GM23338 (cell line): ENCODE measurements at regions not wholly inside any gene's neighbourhood (a gene's known extent, or its start where the extent isn't known, plus 50 kb on each side); places are given as distances from the start of the nearest gene placed in this dataset.

Experiments used
- ATAC-seq: fragments of 200-7000 bp; cut with Tn5 transposase; 3 replicates; pipeline ENCODE4 v1.9.1; 2020
- DNase-seq: peaks from one replicate; pipeline ENCODE4 v3.0.0-alpha.2; 2015; ENCODE audit warnings: low spot score
- H2AFZ ChIP-seq: fragments of 200-600 bp; sonication (generic); 2 replicates; pipeline ENCODE4 v1.8.0; 2016; ENCODE audit warnings: antibody characterized with exemption, mild to moderate bottlenecking, moderate library complexity
- H3F3A ChIP-seq: fragments of 200-600 bp; sonication (generic); replicated peaks from 2 replicates; pipeline ENCODE4 v1.8.0; 2017; ENCODE audit warnings: antibody characterized with exemption, mixed run types, low read depth
- H3K27ac ChIP-seq: fragments of 200-600 bp; sonication (generic); 2 replicates; pipeline ENCODE4 v1.6.1; 2016; ENCODE audit warnings: low read depth
- H3K27me3 ChIP-seq: fragments of 200-600 bp; sonication (generic); 2 replicates; pipeline ENCODE4 v1.8.0; 2016; ENCODE audit warnings: mild to moderate bottlenecking, mixed run types, moderate library complexity; ENCODE audit not compliant: insufficient read depth
- H3K36me3 ChIP-seq: fragments of 200-600 bp; sonication (generic); 2 replicates; pipeline ENCODE4 v1.8.0; 2016; ENCODE audit warnings: mild to moderate bottlenecking; ENCODE audit not compliant: insufficient read depth
- H3K4me1 ChIP-seq: fragments of 200-600 bp; sonication (generic); 2 replicates; pipeline ENCODE4 v1.8.0; 2016; ENCODE audit warnings: mild to moderate bottlenecking, moderate library complexity; ENCODE audit not compliant: insufficient read depth
- H3K4me2 ChIP-seq: fragments of 200-600 bp; sonication (generic); 2 replicates; pipeline ENCODE4 v1.7.1; 2017; ENCODE audit warnings: mixed run types
- H3K4me3 ChIP-seq: fragments of 200-600 bp; sonication (generic); 2 replicates; pipeline ENCODE4 v1.6.1; 2016; ENCODE audit warnings: mixed run types
- H3K79me2 ChIP-seq: fragments of 200-600 bp; sonication (generic); replicated peaks from 2 replicates; pipeline ENCODE4 v1.8.0; 2017; ENCODE audit warnings: mild to moderate bottlenecking; ENCODE audit not compliant: insufficient read depth
- H3K9me2 ChIP-seq: fragments of 200-600 bp; sonication (generic); 2 replicates; pipeline ENCODE4 v1.8.0; 2017; ENCODE audit not compliant: insufficient read depth
- H4K20me1 ChIP-seq: fragments of 200-600 bp; sonication (generic); replicated peaks from 2 replicates; pipeline ENCODE4 v1.8.0; 2017; ENCODE audit warnings: mild to moderate bottlenecking; ENCODE audit not compliant: insufficient read depth
- H3K27ac Mint-ChIP-seq: 2 replicates; pipeline ENCODE4 v1.8.0; 2020; ENCODE audit warnings: inconsistent platforms, mild to moderate bottlenecking, moderate library complexity, mixed read lengths
- H3K27me3 Mint-ChIP-seq: 3 replicates; pipeline ENCODE4 v1.8.0; 2022; ENCODE audit warnings: low read depth, mild to moderate bottlenecking, moderate library complexity, mixed read lengths, inconsistent platforms; ENCODE audit not compliant: insufficient read depth, poor library complexity
- H3K36me3 Mint-ChIP-seq: 3 replicates; pipeline ENCODE4 v1.8.0; 2021; ENCODE audit warnings: low read depth, mild to moderate bottlenecking, inconsistent platforms, moderate library complexity, mixed read lengths
- H3K4me1 Mint-ChIP-seq: 3 replicates; pipeline ENCODE4 v1.8.0; 2020; ENCODE audit warnings: mild to moderate bottlenecking, inconsistent platforms, mixed read lengths
- H3K4me3 Mint-ChIP-seq: 3 replicates; pipeline ENCODE4 v1.8.0; 2021; ENCODE audit warnings: moderate library complexity, mild to moderate bottlenecking, inconsistent platforms, mixed read lengths
- H3K9me3 Mint-ChIP-seq: 3 replicates; pipeline ENCODE4 v1.8.0; 2020; ENCODE audit warnings: moderate library complexity, mild to moderate bottlenecking, inconsistent platforms, mixed read lengths
- CREB1 ChIP-seq: fragments of 250-450 bp; sonication (Bioruptor Pico); IDR thresholded peaks from 2 replicates; pipeline ENCODE4 v1.5.0; 2020; ENCODE audit warnings: low read depth, mild to moderate bottlenecking, moderate library complexity
- ETS1 ChIP-seq: IDR thresholded peaks from 2 replicates; pipeline ENCODE4 v1.6.1; 2016; ENCODE audit warnings: antibody characterized with exemption
- EZH2phosphoT487 ChIP-seq: fragments of 200-600 bp; sonication (generic); IDR thresholded peaks from one replicate; pipeline ENCODE4 v1.8.1; 2018; ENCODE audit warnings: antibody characterized with exemption; ENCODE audit not compliant: unreplicated experiment
- JUNB ChIP-seq: IDR thresholded peaks from one replicate; pipeline ENCODE4 v1.6.1; 2016; ENCODE audit warnings: antibody characterized with exemption; ENCODE audit not compliant: unreplicated experiment
- POLR2AphosphoS5 ChIP-seq: IDR thresholded peaks from 2 replicates; pipeline ENCODE4 v1.6.1; 2016; ENCODE audit warnings: antibody characterized with exemption, low read depth
- REST ChIP-seq: IDR thresholded peaks from one replicate; pipeline ENCODE4 v1.6.1; 2018; ENCODE audit warnings: antibody characterized with exemption; ENCODE audit not compliant: unreplicated experiment
- STAT1 ChIP-seq: IDR thresholded peaks from one replicate; pipeline ENCODE4 v1.6.1; 2016; ENCODE audit warnings: antibody characterized with exemption; ENCODE audit not compliant: unreplicated experiment
- ZNF114 ChIP-seq: fragments of 250-450 bp; sonication (Bioruptor Pico); IDR thresholded peaks from 2 replicates; pipeline ENCODE4 v1.5.0; 2020; ENCODE audit warnings: mild to moderate bottlenecking, moderate library complexity
- ZNF331 ChIP-seq: fragments of 250-450 bp; sonication (Bioruptor Pico); IDR thresholded peaks from 2 replicates; pipeline ENCODE4 v1.5.0; 2020; ENCODE audit warnings: low read depth, mild to moderate bottlenecking, moderate library complexity
- ZNF462 ChIP-seq: fragments of 250-450 bp; sonication (Bioruptor Pico); IDR thresholded peaks from 2 replicates; pipeline ENCODE4 v1.5.0; 2020; ENCODE audit warnings: mild to moderate bottlenecking, moderate library complexity

- Histone ChIP-seq H2AFZ (peak overlapping the region; percentile 75; the same call in 1 of the 2 replicates), H3K4me2 (no peak overlapping the region), H3K9me2 (no peaks in the 10 kb centered on the region), H4K20me1 (no peaks in the 10 kb centered on the region), H3K36me3 (no peaks in the 10 kb centered on the region), H3K4me1 (no peaks in the 10 kb centered on the region), H3F3A (no peaks in the 10 kb centered on the region), H3K27ac (no peak overlapping the region), H3K4me3 (no peak overlapping the region), H3K27me3 (no peaks in the 10 kb centered on the region), H3K79me2 (no peaks in the 10 kb centered on the region)
- Mint-ChIP-seq H3K36me3 (no peaks in the 10 kb centered on the region), H3K27me3 (no peaks in the 10 kb centered on the region), H3K9me3 (peaks cover 3% of the 10 kb centered on the region; the same call in 2 of the 3 replicates), H3K4me3 (no peak overlapping the region), H3K27ac (no peak overlapping the region), H3K4me1 (no peaks in the 10 kb centered on the region)
- no peak for DNase-seq
- no peak for TF ChIP-seq ETS1
- TF ChIP-seq JUNB, result no peak
- TF ChIP-seq CREB1, result no peak
- TF ChIP-seq ZNF331, result no peak
- TF ChIP-seq EZH2phosphoT487, result no peak
- TF ChIP-seq STAT1, result no peak
- no peak for TF ChIP-seq POLR2AphosphoS5
- ATAC-seq, result no peak
Measured at GRCh38 chr1:191889623-191890003, 268.6 kb upstream of the RGS18 start.

GRCh38 chr1:191890433-191891088 is 267.7 kb upstream of the RGS18 start:
- Histone ChIP-seq H4K20me1 (no peaks in the 10 kb centered on the region), H3K4me2 (no peak overlapping the region)
- no peak for ATAC-seq
- no peak for TF ChIP-seq EZH2phosphoT487
- TF ChIP-seq ZNF114 (CRISPR knock-in tag), result no peak
- TF ChIP-seq REST, result no peak
- no peak for TF ChIP-seq ZNF462
- TF ChIP-seq JUNB, result no peak
- no peak for TF ChIP-seq ZNF331
- TF ChIP-seq CREB1, result no peak

More at GRCh38 chr1:191890433-191891088, 267.7 kb upstream of the RGS18 start:
- Mint-ChIP-seq H3K36me3 (no peaks in the 10 kb centered on the region), H3K4me3 (no peak overlapping the region), H3K27me3 (no peaks in the 10 kb centered on the region), H3K4me1 (peaks cover 2% of the 10 kb centered on the region; the same call in 1 of the 3 replicates), H3K9me3 (peaks cover 3% of the 10 kb centered on the region; the same call in 2 of the 3 replicates), H3K27ac (no peak overlapping the region)
- H3K79me2 ChIP-seq, result no peaks in the 10 kb centered on the region
- no peaks in the 10 kb centered on the region for H3K9me2 ChIP-seq
- H3K27ac ChIP-seq, result no peak overlapping the region
- no peak overlapping the region; the same call in 1 of the 2 replicates for H2AFZ ChIP-seq
- no peaks in the 10 kb centered on the region for H3K36me3 ChIP-seq
- no peaks in the 10 kb centered on the region for H3K4me1 ChIP-seq
- DNase-seq, result no peak
- H3F3A ChIP-seq, result no peaks in the 10 kb centered on the region
- no peak overlapping the region for H3K4me3 ChIP-seq
- no peaks in the 10 kb centered on the region for H3K27me3 ChIP-seq
